Epithelial cell of esophagus (primary cell): ENCODE measurements at regions not wholly inside any gene's neighbourhood (a gene's known extent, or its start where the extent isn't known, plus 50 kb on each side); places are given as distances from the start of the nearest gene placed in this dataset.

Source experiments
- DNase-seq: peaks from one replicate; pipeline ENCODE4 v3.0.0; 2010; ENCODE audit warnings: low read depth
- H3K4me3 ChIP-seq: 2 replicates; pipeline ENCODE4 v1.5.1; 2011; ENCODE audit warnings: mild to moderate bottlenecking, low read length, control low read depth
- TF ChIP-seq, protein P1 (sequence below): IDR thresholded peaks from 2 replicates; pipeline ENCODE4 v1.5.1; 2011; ENCODE audit warnings: low read depth, mild to moderate bottlenecking, low read length, control low read depth, inconsistent platforms; ENCODE audit not compliant: insufficient read depth; ENCODE audit errors: missing control alignments

DNA sequence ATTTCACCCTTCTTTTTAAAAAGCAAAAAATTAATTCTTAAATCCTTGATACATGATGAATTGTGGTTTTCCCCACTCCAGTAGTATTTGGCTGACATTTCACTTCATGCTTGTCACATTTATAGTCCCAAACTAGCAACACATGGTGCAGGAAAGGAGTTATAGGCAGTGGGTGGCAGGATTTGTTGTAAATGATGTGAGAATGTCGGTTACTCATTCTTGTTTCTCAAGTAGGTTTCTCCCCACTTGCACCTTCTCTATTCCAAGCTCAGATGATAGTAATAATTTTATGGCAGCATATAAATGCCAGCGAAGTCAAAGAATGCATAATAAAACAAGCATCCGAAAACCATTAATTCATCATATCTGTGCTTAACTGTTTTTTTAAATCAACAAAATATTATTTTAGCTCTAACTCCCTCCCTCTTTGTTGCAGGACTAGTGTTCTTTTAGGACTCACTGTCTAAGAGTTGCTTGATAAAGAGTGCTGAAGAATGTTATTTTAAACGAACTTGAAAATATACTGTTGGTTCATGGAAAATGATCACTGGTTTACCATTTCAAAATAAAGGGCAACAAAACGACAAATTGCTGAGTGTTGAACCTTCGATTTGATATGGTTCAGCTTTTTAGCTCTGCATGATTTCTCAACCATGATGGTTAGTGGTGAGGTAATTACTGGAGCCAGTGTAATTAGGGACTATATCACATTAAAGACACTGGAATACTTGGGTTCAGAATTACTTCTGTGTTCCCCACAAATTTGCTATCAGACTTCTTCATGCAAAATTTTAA lies 88.1 kb upstream of the ADAMTSL1 start:
- H3K4me3 ChIP-seq: no peak overlapping the region
- no peak for DNase-seq
- TF ChIP-seq, protein P1, sequence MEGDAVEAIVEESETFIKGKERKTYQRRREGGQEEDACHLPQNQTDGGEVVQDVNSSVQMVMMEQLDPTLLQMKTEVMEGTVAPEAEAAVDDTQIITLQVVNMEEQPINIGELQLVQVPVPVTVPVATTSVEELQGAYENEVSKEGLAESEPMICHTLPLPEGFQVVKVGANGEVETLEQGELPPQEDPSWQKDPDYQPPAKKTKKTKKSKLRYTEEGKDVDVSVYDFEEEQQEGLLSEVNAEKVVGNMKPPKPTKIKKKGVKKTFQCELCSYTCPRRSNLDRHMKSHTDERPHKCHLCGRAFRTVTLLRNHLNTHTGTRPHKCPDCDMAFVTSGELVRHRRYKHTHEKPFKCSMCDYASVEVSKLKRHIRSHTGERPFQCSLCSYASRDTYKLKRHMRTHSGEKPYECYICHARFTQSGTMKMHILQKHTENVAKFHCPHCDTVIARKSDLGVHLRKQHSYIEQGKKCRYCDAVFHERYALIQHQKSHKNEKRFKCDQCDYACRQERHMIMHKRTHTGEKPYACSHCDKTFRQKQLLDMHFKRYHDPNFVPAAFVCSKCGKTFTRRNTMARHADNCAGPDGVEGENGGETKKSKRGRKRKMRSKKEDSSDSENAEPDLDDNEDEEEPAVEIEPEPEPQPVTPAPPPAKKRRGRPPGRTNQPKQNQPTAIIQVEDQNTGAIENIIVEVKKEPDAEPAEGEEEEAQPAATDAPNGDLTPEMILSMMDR: no peak

DNA sequence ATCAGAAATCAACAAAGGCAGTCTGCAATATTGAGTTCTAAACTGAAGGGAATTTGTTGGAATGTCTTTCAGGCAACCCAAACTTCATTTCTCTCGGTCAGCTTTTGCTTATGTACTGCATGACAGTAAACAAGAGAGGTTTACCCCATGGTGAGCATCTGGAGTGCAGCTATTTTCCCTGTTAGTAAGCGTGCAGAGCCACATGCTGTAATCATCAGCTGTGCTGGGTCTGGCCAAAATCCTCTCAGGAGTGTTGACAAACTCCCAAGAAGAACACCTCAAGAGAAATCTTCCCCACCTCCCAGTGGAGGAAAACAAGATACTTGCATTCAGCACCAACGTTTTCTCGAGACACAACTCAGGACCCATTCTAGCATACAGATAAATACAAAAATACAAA lies 83.6 kb upstream of the ADAMTSL1 start:
- no peak overlapping the region for H3K4me3 ChIP-seq
- no peak for DNase-seq

DNA sequence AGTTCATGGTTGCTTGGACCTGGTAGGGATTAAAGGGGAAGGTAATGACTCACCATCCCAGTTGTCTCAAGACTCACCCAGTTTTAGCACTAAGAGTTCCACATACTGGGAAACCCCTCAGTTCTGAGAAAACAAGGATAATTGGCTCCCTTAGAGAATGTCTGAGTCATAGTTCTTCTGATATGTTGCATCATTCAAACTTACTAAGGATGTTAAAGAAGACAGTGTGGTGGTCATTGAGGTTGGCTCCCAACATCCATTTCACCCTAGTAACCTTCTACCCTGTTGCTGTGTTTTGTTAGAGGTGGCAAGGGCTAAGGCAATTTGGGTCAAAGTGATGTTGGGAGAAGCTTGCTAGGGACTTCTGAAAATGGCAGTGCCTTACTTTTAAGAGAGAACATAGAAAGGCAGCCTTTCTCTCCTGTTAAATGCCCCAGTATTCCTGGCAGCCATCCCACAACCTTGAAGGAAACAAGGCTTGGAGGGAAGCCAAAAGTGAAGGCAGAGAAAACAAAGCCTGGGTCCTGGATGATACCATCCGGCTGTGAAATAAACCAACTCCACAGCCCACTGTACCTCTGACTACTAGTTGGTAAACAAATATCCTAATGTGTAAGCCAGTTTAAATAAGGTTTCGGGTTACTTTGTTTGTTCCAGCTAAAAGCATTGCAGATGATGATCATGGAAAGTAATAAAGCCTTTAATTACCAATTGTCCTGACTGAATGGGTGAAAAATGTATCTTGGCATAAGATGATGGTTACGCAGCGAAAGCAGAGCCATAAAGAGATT lies 80.4 kb upstream of the ADAMTSL1 start:
- DNase-seq: peak; percentile 97

More for the DNA sequence above, 83.6 kb upstream of the ADAMTSL1 start:
- TF ChIP-seq, protein P1: no peak

DNA sequence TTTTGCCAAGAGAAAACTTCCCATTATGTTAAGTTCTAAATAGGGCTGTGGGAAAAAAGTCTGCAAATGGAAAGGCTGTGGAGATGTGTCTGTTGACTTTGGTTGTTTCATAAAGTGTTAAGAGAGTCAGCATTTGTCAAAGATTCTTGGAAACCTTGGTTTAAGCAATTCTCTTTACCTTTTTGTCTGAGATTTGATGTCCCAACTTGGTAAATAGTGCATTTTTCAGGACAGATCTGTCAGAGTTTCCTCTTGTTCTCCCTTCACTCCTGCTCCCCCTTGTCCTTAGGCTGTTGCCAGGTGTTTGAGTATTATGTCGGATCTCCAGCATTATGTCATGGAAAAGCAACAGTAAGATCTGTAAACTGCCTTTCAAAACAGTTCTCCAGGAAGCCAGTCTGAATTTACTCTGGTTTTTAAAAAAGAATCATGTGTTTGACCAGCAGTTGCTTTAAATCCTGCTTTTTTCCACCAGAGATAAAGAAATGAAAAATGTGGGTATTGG lies 79.1 kb upstream of the ADAMTSL1 start:
- no peak overlapping the region for H3K4me3 ChIP-seq
- no peak for DNase-seq
- TF ChIP-seq, protein P1: no peak

More for the DNA sequence above, 80.4 kb upstream of the ADAMTSL1 start:
- H3K4me3 ChIP-seq: no peak overlapping the region
- TF ChIP-seq, protein P1: no peak

DNA sequence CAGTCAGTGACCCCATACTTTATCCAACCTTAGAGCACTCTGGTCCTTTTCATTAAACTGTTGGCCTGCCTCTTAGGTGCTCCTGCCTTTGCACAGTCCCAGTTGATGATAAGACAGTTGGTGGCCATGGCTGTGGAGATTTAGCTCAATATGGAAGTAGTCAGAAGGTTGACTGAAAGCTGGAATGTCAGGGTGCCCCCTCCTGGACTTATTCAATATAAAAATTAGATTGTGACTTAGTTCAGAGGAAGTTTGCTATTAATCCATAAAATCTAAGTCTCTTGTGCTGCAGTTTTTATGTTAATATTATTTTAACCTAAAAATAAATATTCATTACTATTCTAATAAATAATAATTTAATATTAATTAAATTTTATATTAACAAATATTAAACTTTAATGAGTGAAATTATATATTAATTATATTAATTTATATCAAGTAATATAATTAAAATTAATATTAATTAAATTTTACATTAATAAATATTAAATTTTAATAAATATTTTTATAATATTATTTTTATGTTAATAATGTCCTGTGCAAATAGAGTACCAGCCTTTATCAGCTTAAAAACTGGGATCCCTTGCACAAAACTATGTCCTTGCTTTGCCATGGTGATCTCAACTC lies 77.7 kb upstream of the ADAMTSL1 start:
- H3K4me3 ChIP-seq: no peak overlapping the region
- DNase-seq: peak; percentile 33
- TF ChIP-seq, protein P1: no peak

DNA sequence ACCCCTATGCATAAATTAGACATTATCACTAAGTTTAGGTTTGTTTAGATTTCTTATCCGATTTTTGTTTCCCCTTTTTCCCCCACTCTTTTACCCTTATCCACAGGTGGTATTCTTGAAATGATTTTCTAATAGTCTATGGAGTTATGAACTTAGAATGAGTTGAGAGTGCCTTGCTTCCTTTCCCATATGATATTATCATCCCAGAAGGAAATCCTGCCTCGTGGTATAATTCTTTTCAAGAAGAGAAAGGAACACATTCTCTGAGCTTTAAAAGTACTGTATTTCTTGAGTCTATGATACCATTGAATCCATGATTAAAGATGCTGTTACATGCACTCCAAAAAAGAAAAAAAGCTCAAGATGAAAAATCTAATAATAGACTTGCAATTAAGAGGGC lies 76.9 kb upstream of the ADAMTSL1 start:
- DNase-seq: no peak
- no peak overlapping the region for H3K4me3 ChIP-seq
- TF ChIP-seq, protein P1: no peak
